Lower leg skin (tissue), 3 donors: ENCODE measurements at regions not wholly inside any gene's neighbourhood (a gene's known extent, or its start where the extent isn't known, plus 50 kb on each side); places are given as distances from the start of the nearest gene placed in this dataset.

Source experiments
- CTCF ChIP-seq, 3 donors: fragments of 450-650 bp; IDR thresholded peaks; one replicate each; pipeline ENCODE4 v1.5.1; 2016; ENCODE audit warnings: antibody characterized with exemption in 3 of 3, mild to moderate bottlenecking in 3 of 3, moderate library complexity in 2 of 3
- POLR2A ChIP-seq, 2 donors: fragments of 450-650 bp; IDR thresholded peaks; one replicate each; pipeline ENCODE4 v1.6.1; 2016 to 2017; ENCODE audit warnings: antibody characterized with exemption in 2 of 2, mild to moderate bottlenecking in 1 of 2, moderate library complexity in 1 of 2

GRCh38 chr20:48162621-48163020 lies 377.3 kb upstream of the SULF2 start:
- no peak for TF ChIP-seq CTCF (IDR thresholded peaks at IDR 0.05)
- TF ChIP-seq POLR2A (IDR thresholded peaks at IDR 0.05): no peak
